GM13976 (cell line): ENCODE measurements at regions not wholly inside any gene's neighbourhood (a gene's known extent, or its start where the extent isn't known, plus 50 kb on each side); places are given as distances from the start of the nearest gene placed in this dataset.
A peak's percentile ranks its signal among the peaks of the same experiment; 100 is the strongest.

Experiments
- DNase-seq: peaks from one replicate; pipeline ENCODE4 v3.0.0; 2012; ENCODE audit warnings: low spot score
- in situ Hi-C: fragments of 300-500 bp; cut with MboI; formaldehyde crosslinking; loops from one replicate; pipeline ENCODE4 v1.12.0; 2022; ENCODE audit warnings: low sequenced_read_pairs, mixed read lengths, inconsistent platforms; ENCODE audit not compliant: unreplicated experiment
- TF ChIP-seq, protein P1 (sequence below): IDR thresholded peaks from 2 replicates; pipeline ENCODE4 v1.5.1; 2012; ENCODE audit warnings: borderline replicate concordance, mild to moderate bottlenecking; ENCODE audit not compliant: insufficient read depth; ENCODE audit errors: extremely low read depth, missing control alignments, control extremely low read depth

DNA sequence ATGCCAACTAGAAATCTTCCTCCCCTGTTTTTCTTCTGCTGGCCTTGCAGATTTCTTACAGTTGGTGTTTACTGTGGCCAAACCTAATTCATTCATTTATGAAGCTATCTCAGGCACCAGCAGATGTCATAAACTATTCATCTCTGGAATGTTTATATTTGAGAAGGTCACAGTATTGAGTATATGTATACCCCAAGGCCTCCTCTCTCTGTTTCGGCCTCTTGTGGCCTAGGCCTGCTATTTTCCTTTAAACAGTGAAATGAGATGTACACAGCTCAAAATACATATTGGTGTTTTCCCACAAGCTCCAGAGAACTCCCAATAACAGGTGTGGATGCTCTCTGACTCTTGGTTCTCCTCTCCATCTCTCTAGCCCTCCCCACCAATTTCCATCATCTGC is 520.7 kb upstream of the CAMK1G start:
- TF ChIP-seq, protein P1, sequence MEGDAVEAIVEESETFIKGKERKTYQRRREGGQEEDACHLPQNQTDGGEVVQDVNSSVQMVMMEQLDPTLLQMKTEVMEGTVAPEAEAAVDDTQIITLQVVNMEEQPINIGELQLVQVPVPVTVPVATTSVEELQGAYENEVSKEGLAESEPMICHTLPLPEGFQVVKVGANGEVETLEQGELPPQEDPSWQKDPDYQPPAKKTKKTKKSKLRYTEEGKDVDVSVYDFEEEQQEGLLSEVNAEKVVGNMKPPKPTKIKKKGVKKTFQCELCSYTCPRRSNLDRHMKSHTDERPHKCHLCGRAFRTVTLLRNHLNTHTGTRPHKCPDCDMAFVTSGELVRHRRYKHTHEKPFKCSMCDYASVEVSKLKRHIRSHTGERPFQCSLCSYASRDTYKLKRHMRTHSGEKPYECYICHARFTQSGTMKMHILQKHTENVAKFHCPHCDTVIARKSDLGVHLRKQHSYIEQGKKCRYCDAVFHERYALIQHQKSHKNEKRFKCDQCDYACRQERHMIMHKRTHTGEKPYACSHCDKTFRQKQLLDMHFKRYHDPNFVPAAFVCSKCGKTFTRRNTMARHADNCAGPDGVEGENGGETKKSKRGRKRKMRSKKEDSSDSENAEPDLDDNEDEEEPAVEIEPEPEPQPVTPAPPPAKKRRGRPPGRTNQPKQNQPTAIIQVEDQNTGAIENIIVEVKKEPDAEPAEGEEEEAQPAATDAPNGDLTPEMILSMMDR: no peak
- in situ Hi-C loops: no loop called here
- peak; percentile 32 for DNase-seq

DNA sequence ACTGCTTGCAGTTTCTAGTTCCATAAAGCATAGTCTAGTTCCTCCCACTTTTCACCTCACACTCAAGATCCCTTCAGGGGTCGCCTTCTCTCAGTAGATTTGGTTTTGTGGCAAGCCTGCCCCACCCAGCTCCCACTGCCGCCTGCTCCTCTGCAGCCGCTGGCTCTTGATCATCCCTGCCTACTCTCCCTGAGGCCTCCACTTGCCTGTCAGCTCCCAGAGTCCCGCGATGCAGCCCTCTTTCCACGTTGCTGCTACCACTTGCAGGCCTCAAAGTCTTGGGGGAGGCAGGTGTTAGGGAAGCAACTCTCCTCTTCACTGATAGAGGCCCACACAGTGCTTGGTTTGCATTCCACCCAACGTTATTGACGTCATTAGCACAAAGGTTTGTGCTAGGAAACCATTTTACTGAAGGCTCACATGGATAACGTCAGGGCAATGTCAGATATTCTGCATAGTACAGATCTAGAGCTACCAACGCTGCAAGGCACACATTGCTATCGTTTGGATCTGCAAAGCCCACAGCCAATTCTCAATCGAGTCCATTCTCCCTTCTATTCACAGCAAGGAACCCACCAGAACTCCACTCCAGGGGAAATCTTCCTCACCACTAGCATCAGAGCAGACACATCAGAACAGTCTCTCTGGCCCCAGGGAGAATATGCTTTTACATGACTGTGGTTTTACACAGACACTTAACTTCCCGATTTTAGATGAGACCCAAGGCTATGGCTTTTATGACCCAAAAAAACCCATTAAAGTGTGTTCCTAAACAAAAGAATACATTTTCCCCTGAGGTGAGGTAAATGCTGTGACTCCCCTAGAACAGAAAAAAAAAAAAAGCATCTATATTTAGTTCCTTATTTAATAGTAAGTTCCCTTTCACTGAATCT is 519.5 kb upstream of the CAMK1G start:
- DNase-seq: no peak
- in situ Hi-C loops: no loop called here
- TF ChIP-seq, protein P1: no peak

DNA sequence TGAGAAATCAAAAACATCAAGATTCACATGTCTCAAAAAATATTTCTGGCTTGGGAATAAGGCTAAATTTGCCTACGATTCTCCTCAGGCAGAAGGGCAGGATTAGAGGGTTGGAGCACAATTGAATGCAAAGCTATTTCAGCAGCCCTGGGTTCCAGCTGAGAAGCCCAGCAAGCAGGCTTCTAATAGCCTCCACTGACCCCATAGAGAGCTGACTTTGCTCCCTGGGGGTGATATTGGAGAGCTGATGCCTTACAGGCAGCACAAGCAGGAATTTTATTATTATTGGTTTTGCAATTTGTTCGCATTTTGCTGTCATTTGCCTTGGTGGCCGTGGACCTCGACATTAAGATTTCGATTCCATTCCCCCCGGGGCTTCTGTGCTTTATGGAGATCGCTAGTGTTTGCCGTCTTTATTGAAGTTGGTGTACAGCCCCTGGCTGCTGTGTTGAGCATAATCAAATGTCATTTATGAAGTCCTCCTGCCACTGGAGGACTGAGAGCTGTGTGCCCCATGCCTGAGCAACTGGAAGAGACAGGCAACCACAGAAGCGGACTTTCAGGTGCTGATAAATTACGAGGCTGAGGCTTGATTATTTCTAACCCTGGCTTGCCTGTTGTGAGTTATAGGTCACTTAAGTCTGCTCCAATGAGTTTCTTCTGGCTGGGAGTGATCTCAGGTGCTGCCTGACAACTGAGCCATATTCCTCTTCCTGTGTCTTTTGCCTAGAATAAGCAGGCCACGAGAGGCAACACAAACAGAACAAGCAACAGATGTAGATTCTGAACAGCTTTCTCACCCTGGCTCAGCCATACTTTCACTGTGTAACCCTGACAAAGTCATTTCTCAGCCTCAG is 518.4 kb upstream of the CAMK1G start:
- in situ Hi-C loops: no loop called here
- DNase-seq: no peak

DNA sequence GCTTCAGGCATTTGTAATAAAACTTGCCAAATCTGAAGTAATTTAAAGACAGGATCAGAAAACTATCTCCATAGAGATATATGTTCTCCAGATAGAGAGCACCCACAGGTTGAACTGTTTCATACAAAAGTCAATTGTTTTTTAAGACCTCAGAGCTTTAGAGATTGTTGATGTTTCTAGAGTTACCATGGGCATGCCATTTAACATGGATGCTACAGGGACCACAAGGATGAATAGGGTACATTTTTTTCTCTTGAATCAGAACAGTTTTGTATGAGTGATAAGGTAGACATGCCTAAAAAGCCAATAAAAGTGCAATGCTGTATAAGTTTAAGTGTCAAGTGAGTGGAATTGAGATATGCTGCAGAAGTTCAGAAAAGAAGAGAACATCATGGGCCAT is 511.0 kb upstream of the CAMK1G start:
- in situ Hi-C loops: no loop called here
- DNase-seq: no peak

More for the DNA sequence above, 518.4 kb upstream of the CAMK1G start:
- TF ChIP-seq, protein P1: no peak

DNA sequence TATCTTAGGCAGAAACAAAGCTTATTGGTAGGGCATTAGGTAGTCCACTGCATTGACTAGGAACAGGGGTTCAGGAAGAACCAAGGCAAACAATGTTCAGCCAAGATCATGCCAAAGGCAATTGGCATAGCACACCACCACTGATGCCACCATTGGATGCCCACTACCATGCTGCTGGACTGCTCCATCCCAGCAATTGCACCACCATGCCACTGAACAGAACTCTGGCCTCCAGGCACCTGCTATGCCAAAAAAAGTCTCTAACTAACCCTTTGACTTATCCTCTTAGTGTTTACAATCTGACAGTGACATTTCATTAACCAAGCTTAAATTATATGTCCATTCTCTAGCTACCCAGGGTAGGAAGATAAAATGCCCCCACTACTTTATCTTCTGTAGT is 509.6 kb upstream of the CAMK1G start:
- in situ Hi-C loops: no loop called here
- TF ChIP-seq, protein P1: no peak
- no peak for DNase-seq

More for the DNA sequence above, 511.0 kb upstream of the CAMK1G start:
- TF ChIP-seq, protein P1: no peak

DNA sequence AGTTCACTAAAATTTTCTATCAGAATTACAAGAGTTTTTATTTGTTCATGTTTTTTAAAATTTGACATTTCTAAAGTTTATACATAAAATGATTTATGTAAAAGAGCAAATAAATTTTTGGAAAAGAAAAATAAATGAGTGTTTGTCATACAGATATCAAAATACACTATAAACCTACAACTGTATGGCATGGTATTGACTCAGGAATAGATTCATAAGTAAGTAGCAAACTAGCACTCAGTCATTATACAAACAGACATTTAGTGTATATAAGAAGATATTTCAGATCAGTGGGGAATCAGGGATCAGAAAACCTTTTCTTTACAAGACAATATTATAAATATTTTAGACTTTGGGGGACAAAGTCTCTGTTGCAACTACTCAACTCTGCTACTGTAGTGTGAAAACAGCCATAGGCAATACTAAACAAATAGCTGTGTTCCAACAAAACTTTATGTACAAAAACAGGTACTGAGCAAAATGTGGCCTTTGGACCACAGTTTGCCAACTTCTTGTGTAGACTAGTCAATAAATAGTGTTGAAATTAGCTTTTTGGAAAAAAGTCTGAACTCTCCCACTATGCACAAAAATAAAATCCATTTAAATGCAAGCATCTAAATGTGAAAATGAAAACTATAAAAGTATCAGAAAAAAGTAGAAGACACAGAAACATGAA is 508.8 kb upstream of the CAMK1G start:
- TF ChIP-seq, protein P1: no peak
- in situ Hi-C loops: no loop called here

More for the DNA sequence above, 508.8 kb upstream of the CAMK1G start:
- DNase-seq: no peak
